H9 (cell line): ENCODE measurements at regions not wholly inside any gene's neighbourhood (a gene's known extent, or its start where the extent isn't known, plus 50 kb on each side); places are given as distances from the start of the nearest gene placed in this dataset.

ENCODE experiments used
- DNase-seq: peaks from one replicate; pipeline ENCODE4 v3.0.0-alpha.2; 2017
- H2AFZ ChIP-seq: one replicate; pipeline ENCODE4 v1.6.1; 2013; ENCODE audit warnings: mild to moderate bottlenecking, low read length, control low read depth, moderate library complexity
- H2AK5ac ChIP-seq: 2 replicates; pipeline ENCODE4 v1.6.1; 2013; ENCODE audit warnings: low read length, control low read depth, mixed read lengths; ENCODE audit not compliant: insufficient read length
- H2BK120ac ChIP-seq: one replicate; pipeline ENCODE4 v1.6.1; 2013; ENCODE audit warnings: low read depth, mild to moderate bottlenecking, low read length, control low read depth, inconsistent platforms; ENCODE audit not compliant: poor library complexity, severe bottlenecking
- H2BK12ac ChIP-seq: 2 replicates; pipeline ENCODE4 v1.6.1; 2013; ENCODE audit warnings: low read length, control low read depth, mixed read lengths, low read depth; ENCODE audit not compliant: insufficient read length
- H2BK15ac ChIP-seq: 2 replicates; pipeline ENCODE4 v1.6.1; 2013; ENCODE audit warnings: low read depth, low read length, control low read depth
- H2BK20ac ChIP-seq: one replicate; pipeline ENCODE4 v1.6.1; 2013; ENCODE audit warnings: low read depth, mild to moderate bottlenecking, low read length, control low read depth, inconsistent platforms; ENCODE audit not compliant: poor library complexity, severe bottlenecking
- H2BK5ac ChIP-seq: 2 replicates; pipeline ENCODE4 v1.6.1; 2013; ENCODE audit warnings: low read length, control low read depth, mixed read lengths; ENCODE audit not compliant: insufficient read length
- H3K14ac ChIP-seq: 2 replicates; pipeline ENCODE4 v1.6.1; 2013; ENCODE audit warnings: low read length, control low read depth; ENCODE audit not compliant: insufficient read depth
- H3K18ac ChIP-seq: 2 replicates; pipeline ENCODE4 v1.6.1; 2013; ENCODE audit warnings: low read depth, mild to moderate bottlenecking, mixed read lengths, low read length, control low read depth; ENCODE audit not compliant: insufficient read length
- H3K23ac ChIP-seq: 2 replicates; pipeline ENCODE4 v1.6.1; 2013; ENCODE audit warnings: low read length, control low read depth, mixed read lengths, low read depth; ENCODE audit not compliant: insufficient read length
- H3K23me2 ChIP-seq: 2 replicates; pipeline ENCODE4 v1.6.1; 2013; ENCODE audit warnings: low read depth, mild to moderate bottlenecking, mixed read lengths, low read length, control low read depth; ENCODE audit not compliant: insufficient read length, poor library complexity, severe bottlenecking
- H3K27ac ChIP-seq: 2 replicates; pipeline ENCODE4 v1.5.1; 2013; ENCODE audit warnings: low read length, control low read depth, mixed read lengths, low read depth; ENCODE audit not compliant: insufficient read length
- H3K27me3 ChIP-seq: 2 replicates; pipeline ENCODE4 v1.6.1; 2013; ENCODE audit warnings: low read length, control low read depth, inconsistent platforms; ENCODE audit not compliant: insufficient read depth
- H3K4ac ChIP-seq: 2 replicates; pipeline ENCODE4 v1.6.1; 2013; ENCODE audit warnings: low read depth, mild to moderate bottlenecking, control low read depth, inconsistent platforms, low read length, moderate library complexity
- H3K4me1 ChIP-seq: 2 replicates; pipeline ENCODE4 v1.6.1; 2013; ENCODE audit warnings: low read length, control low read depth, inconsistent platforms; ENCODE audit not compliant: insufficient read depth
- H3K4me2 ChIP-seq: 2 replicates; pipeline ENCODE4 v1.6.1; 2013; ENCODE audit warnings: low read length, control low read depth, mixed read lengths; ENCODE audit not compliant: insufficient read length, insufficient read depth
- H3K56ac ChIP-seq: 2 replicates; pipeline ENCODE4 v1.6.1; 2013; ENCODE audit warnings: low read depth, mild to moderate bottlenecking, mixed read lengths, low read length, control low read depth; ENCODE audit not compliant: insufficient read length
- H3K79me1 ChIP-seq: 2 replicates; pipeline ENCODE4 v1.6.1; 2013; ENCODE audit warnings: low read depth, mild to moderate bottlenecking, moderate library complexity, low read length, control low read depth, inconsistent platforms; ENCODE audit not compliant: insufficient read depth, poor library complexity, severe bottlenecking
- H3K79me2 ChIP-seq: 2 replicates; pipeline ENCODE4 v1.6.1; 2013; ENCODE audit warnings: low read length, control low read depth, inconsistent platforms; ENCODE audit not compliant: insufficient read depth
- H3K9ac ChIP-seq: 2 replicates; pipeline ENCODE4 v1.6.1; 2013; ENCODE audit warnings: low read length, control low read depth, mixed read lengths; ENCODE audit not compliant: insufficient read length; ENCODE audit errors: extremely low read depth
- H3K9me3 ChIP-seq: one replicate; pipeline ENCODE4 v1.6.1; 2013; ENCODE audit warnings: low read depth, low read length, inconsistent platforms; ENCODE audit not compliant: control insufficient read depth
- H3T11ph ChIP-seq: one replicate; pipeline ENCODE4 v1.6.1; 2013; ENCODE audit warnings: mild to moderate bottlenecking, low read length, control low read depth, inconsistent platforms
- H4K20me1 ChIP-seq: one replicate; pipeline ENCODE4 v1.6.1; 2013; ENCODE audit not compliant: control insufficient read depth, insufficient read length, insufficient read depth
- H4K5ac ChIP-seq: 2 replicates; pipeline ENCODE4 v1.6.1; 2013; ENCODE audit warnings: low read depth, mild to moderate bottlenecking, mixed read lengths, low read length, control low read depth; ENCODE audit not compliant: insufficient read length
- H4K8ac ChIP-seq: replicated peaks from 2 replicates; pipeline ENCODE4 v1.6.1; 2013; ENCODE audit warnings: low read length, control low read depth, mixed read lengths, low read depth; ENCODE audit not compliant: insufficient read length
- H4K91ac ChIP-seq: 2 replicates; pipeline ENCODE4 v1.6.1; 2013; ENCODE audit warnings: low read depth, mild to moderate bottlenecking, moderate library complexity, mixed read lengths, low read length, control low read depth; ENCODE audit not compliant: insufficient read length
- H3K27ac Mint-ChIP-seq, 3 experiments: 2 replicates in 2 of 3; 3 replicates in 1 of 3; pipeline ENCODE4 v1.8.0; 2020 to 2021; ENCODE audit warnings: mixed read lengths in 3 of 3, mild to moderate bottlenecking in 1 of 3, moderate library complexity in 1 of 3
- H3K27me3 Mint-ChIP-seq: 2 replicates; pipeline ENCODE4 v1.8.0; 2021; ENCODE audit warnings: low read depth, mild to moderate bottlenecking, moderate library complexity, mixed read lengths
- H3K36me3 Mint-ChIP-seq, 3 experiments: 2 replicates in 2 of 3; 3 replicates in 1 of 3; pipeline ENCODE4 v1.8.0; 2020 to 2021; ENCODE audit warnings: low read depth in 3 of 3, mixed read lengths in 3 of 3; ENCODE audit not compliant: insufficient read depth in 1 of 3
- H3K4me1 Mint-ChIP-seq, 2 experiments: 2 replicates each; pipeline ENCODE4 v1.8.0; 2020; ENCODE audit warnings: mixed read lengths in 2 of 2
- H3K4me3 Mint-ChIP-seq, 2 experiments: 2 replicates in 1 of 2; 3 replicates in 1 of 2; pipeline ENCODE4 v1.8.0; 2020 to 2021; ENCODE audit warnings: mild to moderate bottlenecking in 2 of 2, mixed read lengths in 2 of 2, moderate library complexity in 1 of 2
- H3K9me3 Mint-ChIP-seq, 2 experiments: 2 replicates in 1 of 2; 3 replicates in 1 of 2; pipeline ENCODE4 v1.8.0; 2020; ENCODE audit warnings: mild to moderate bottlenecking in 2 of 2, mixed read lengths in 2 of 2, moderate library complexity in 1 of 2
- CTCF ChIP-seq: fragments of 200-600 bp; sonication (generic); conservative IDR thresholded peaks from 3 replicates; pipeline ENCODE4 v1.8.0; 2021; ENCODE audit warnings: antibody characterized with exemption, mild to moderate bottlenecking

- Histone ChIP-seq H4K91ac (no peak overlapping the region), H2AFZ (no peak overlapping the region), H3K27ac (no peak overlapping the region), H2BK120ac (no peak overlapping the region), H4K20me1 (no peaks in the 10 kb centered on the region), H3K4me1 (no peaks in the 10 kb centered on the region), H4K5ac (no peak overlapping the region), H3K79me1 (no peaks in the 10 kb centered on the region), H3T11ph (no peak overlapping the region), H3K9me3 (no peaks in the 10 kb centered on the region), H3K4me2 (no peak overlapping the region), H3K14ac (no peak overlapping the region), H3K23me2 (no peaks in the 10 kb centered on the region), H3K56ac (no peak overlapping the region), H2BK5ac (no peak overlapping the region), H3K9ac (no peak overlapping the region), H2BK20ac (no peak overlapping the region), H2AK5ac (no peak overlapping the region), H3K18ac (no peak overlapping the region), H3K79me2 (no peaks in the 10 kb centered on the region), H3K27me3 (no peaks in the 10 kb centered on the region), H2BK15ac (no peak overlapping the region), H3K23ac (no peak overlapping the region), H4K8ac (no peak overlapping the region), H3K4ac (no peak overlapping the region), H2BK12ac (no peak overlapping the region)
- no peaks in the 10 kb centered on the region for H3K27me3 Mint-ChIP-seq
- no peak for DNase-seq
- H3K4me3 Mint-ChIP-seq, result no peak overlapping the region
- no peaks in the 10 kb centered on the region for H3K4me1 Mint-ChIP-seq
- no peaks in the 10 kb centered on the region for H3K9me3 Mint-ChIP-seq
- H3K27ac Mint-ChIP-seq, result no peak overlapping the region
- no peaks in the 10 kb centered on the region for H3K36me3 Mint-ChIP-seq
- no peak for TF ChIP-seq CTCF
These were observed 108.9 kb upstream of the PDC start for GRCh38 chr1:186569856-186570255.
